ENCODE measurements at regions not wholly inside any gene's neighbourhood (a gene's known extent, or its start where the extent isn't known, plus 50 kb on each side); places are given as distances from the start of the nearest gene placed in this dataset.
"Not testable (repeated sequence)": the region's sequence is repeated elsewhere in the genome, so short reads cannot be mapped to it uniquely, and the experiment has no call there.

GRCh38 chr1:229924639-229925038, 142.4 kb upstream of the GALNT2 start:
- Histone ChIP-seq H3K27me3 (ENCODE audit: insufficient read depth) (no peaks in the 10 kb centered on the region), H3K27ac (ENCODE audit: low read depth in 2 of 2, low read length in 1 of 2) (no peak overlapping the region), H2AFZ (ENCODE audit: low read depth) (no peak overlapping the region), H3F3A (replicated peaks; ENCODE audit: insufficient read depth) (no peaks in the 10 kb centered on the region), H4K20me1 (ENCODE audit: insufficient read depth) (no peaks in the 10 kb centered on the region), H3K4me3 (ENCODE audit: low read depth in 2 of 2, low read length in 1 of 2) (no peak overlapping the region), H3K4me1 (ENCODE audit: control insufficient read depth in 1 of 2, insufficient read depth in 2 of 2, low read depth in 1 of 2, low read length in 1 of 2) (peaks cover 0 to 9% of the 10 kb centered on the region in 2 experiments; a peak in 2 of 4 replicates), H3K9ac (no peak overlapping the region), H3K36me3 (replicated peaks in 1 of 2; ENCODE audit: control insufficient read depth in 1 of 2, insufficient read depth in 2 of 2, low read length in 1 of 2) (no peaks in the 10 kb centered on the region), H3K9me3 (no peaks in the 10 kb centered on the region), H3K9me2 (no peaks in the 10 kb centered on the region), H3K79me2 (ENCODE audit: insufficient read depth) (no peaks in the 10 kb centered on the region), H3K4me2 (no peak overlapping the region)
- CTCF ChIA-PET, result interaction anchor here (1.9 kb wide), 1 partner anchor 385 kb away, joined by 4 read pairs; no protein-coding TSS in a partner anchor
- no peak for DNase-seq
- POLR2A ChIA-PET, result no interaction called here
- WGBS (ENCODE audit: low lambda C conversion rate), result 56% methylated on average over 10 of the region's 10 CpGs
- no peak for TF ChIP-seq POLR2AphosphoS5 (IDR thresholded peaks at IDR 0.05; ENCODE audit: low read depth, low read length)

- no peak for DNase-seq
- no peaks in the 10 kb centered on the region for H3K27me3 ChIP-seq (ENCODE audit: insufficient read depth)
- 58% methylated on average over 7 of the region's 7 CpGs for WGBS (ENCODE audit: low lambda C conversion rate)
- H3K9ac ChIP-seq, result no peak overlapping the region
- TF ChIP-seq FOXM1 (IDR thresholded peaks at IDR 0.05; ENCODE audit: low read depth) (no peak), YY1 (IDR thresholded peaks at IDR 0.05; ENCODE audit: low read depth) (no peak), NFIC (IDR thresholded peaks at IDR 0.05; ENCODE audit: borderline replicate concordance) (no peak), MXI1 (IDR thresholded peaks at IDR 0.05; ENCODE audit: low read depth, low read length) (no peak)
- TF ChIP-seq, protein P1, sequence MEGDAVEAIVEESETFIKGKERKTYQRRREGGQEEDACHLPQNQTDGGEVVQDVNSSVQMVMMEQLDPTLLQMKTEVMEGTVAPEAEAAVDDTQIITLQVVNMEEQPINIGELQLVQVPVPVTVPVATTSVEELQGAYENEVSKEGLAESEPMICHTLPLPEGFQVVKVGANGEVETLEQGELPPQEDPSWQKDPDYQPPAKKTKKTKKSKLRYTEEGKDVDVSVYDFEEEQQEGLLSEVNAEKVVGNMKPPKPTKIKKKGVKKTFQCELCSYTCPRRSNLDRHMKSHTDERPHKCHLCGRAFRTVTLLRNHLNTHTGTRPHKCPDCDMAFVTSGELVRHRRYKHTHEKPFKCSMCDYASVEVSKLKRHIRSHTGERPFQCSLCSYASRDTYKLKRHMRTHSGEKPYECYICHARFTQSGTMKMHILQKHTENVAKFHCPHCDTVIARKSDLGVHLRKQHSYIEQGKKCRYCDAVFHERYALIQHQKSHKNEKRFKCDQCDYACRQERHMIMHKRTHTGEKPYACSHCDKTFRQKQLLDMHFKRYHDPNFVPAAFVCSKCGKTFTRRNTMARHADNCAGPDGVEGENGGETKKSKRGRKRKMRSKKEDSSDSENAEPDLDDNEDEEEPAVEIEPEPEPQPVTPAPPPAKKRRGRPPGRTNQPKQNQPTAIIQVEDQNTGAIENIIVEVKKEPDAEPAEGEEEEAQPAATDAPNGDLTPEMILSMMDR (IDR thresholded peaks at IDR 0.05), result no peak
- no peaks in the 10 kb centered on the region; a peak in 2 of 4 replicates for H3K4me1 ChIP-seq (ENCODE audit: control insufficient read depth in 1 of 2, insufficient read depth in 2 of 2, low read depth in 1 of 2, low read length in 1 of 2)
- H3K9me2 ChIP-seq, result no peaks in the 10 kb centered on the region
- no peaks in the 10 kb centered on the region for H3F3A ChIP-seq (replicated peaks; ENCODE audit: insufficient read depth)
- no peak overlapping the region for H3K4me3 ChIP-seq (ENCODE audit: low read depth in 2 of 2, low read length in 1 of 2)
- no peaks in the 10 kb centered on the region for H3K79me2 ChIP-seq (ENCODE audit: insufficient read depth)
- H3K27ac ChIP-seq (ENCODE audit: low read depth in 2 of 2, low read length in 1 of 2), result no peak overlapping the region
- no peaks in the 10 kb centered on the region for H4K20me1 ChIP-seq (ENCODE audit: insufficient read depth)
- no peak overlapping the region for H3K4me2 ChIP-seq
- H3K36me3 ChIP-seq (replicated peaks in 1 of 2; ENCODE audit: control insufficient read depth in 1 of 2, insufficient read depth in 2 of 2, low read length in 1 of 2), result no peaks in the 10 kb centered on the region
- ChIA-PET POLR2A (no interaction called here), CTCF (no interaction called here)
- no peak overlapping the region for H2AFZ ChIP-seq (ENCODE audit: low read depth)
- no peaks in the 10 kb centered on the region for H3K9me3 ChIP-seq
Observed at GRCh38 chr1:229928767-229929166, 138.3 kb upstream of the GALNT2 start.

DNA sequence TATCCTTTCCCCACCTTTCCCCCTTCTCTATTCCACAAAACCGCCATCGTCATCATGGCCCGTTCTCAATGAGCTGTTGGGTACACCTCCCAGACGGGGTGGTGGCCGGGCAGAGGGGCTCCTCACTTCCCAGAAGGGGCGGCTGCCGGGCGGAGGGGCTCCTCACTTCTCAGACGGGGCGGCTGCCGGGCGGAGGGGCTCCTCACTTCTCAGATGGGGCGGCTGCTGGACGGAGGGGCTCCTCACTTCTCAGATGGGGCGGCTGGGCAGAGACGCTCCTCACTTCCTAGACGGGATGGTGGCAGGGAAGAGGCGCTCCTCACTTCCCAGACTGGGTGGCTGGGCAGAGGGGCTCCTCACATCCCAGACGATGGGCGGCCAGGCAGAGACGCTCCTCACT, 135.3 kb upstream of the GALNT2 start:
- H3K79me2 ChIP-seq (ENCODE audit: insufficient read depth); H2AFZ ChIP-seq (ENCODE audit: low read depth); H3K36me3 ChIP-seq (replicated peaks in 1 of 2; ENCODE audit: control insufficient read depth in 1 of 2, insufficient read depth in 2 of 2, low read length in 1 of 2); H3K27ac ChIP-seq (ENCODE audit: low read depth in 2 of 2, low read length in 1 of 2); CTCF ChIA-PET; H3K9me2 ChIP-seq; H3K9me3 ChIP-seq; H3K4me3 ChIP-seq (ENCODE audit: low read depth in 2 of 2, low read length in 1 of 2); H3K4me2 ChIP-seq; H3K4me1 ChIP-seq (ENCODE audit: control insufficient read depth in 1 of 2, insufficient read depth in 2 of 2, low read depth in 1 of 2, low read length in 1 of 2); H4K20me1 ChIP-seq (ENCODE audit: insufficient read depth); POLR2A ChIA-PET; H3K9ac ChIP-seq; DNase-seq; H3F3A ChIP-seq (replicated peaks; ENCODE audit: insufficient read depth); H3K27me3 ChIP-seq (ENCODE audit: insufficient read depth): not testable (repeated sequence)
- 57% methylated on average over 5 of the region's 21 CpGs for WGBS (ENCODE audit: low lambda C conversion rate)

DNA sequence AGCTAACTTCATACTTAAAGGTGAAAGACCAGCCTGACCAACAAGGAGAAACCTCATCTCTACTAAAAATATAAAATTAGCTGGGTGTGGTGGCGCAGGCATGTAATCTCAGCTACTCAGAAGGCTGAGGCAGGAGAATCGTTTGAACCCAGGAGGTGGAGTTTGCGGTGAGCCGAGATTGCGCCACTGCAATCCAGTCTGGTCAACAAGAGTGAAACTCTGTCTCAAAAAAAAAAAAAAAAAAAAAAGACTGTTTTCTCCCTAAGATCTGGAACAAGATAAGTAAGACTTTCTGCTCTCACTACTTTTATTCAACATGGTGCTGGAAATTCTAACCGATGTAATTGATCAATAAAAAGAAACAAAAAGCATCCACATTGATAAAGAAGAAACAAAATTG, 131.9 kb upstream of the GALNT2 start:
- H3K9me3 ChIP-seq; H3K27me3 ChIP-seq (ENCODE audit: insufficient read depth); H3K4me3 ChIP-seq (ENCODE audit: low read depth in 2 of 2, low read length in 1 of 2); H3K27ac ChIP-seq (ENCODE audit: low read depth in 2 of 2, low read length in 1 of 2); H4K20me1 ChIP-seq (ENCODE audit: insufficient read depth); DNase-seq; H3K36me3 ChIP-seq (replicated peaks in 1 of 2; ENCODE audit: control insufficient read depth in 1 of 2, insufficient read depth in 2 of 2, low read length in 1 of 2); H2AFZ ChIP-seq (ENCODE audit: low read depth); H3K9ac ChIP-seq; H3K4me1 ChIP-seq (ENCODE audit: control insufficient read depth in 1 of 2, insufficient read depth in 2 of 2, low read depth in 1 of 2, low read length in 1 of 2); H3K4me2 ChIP-seq; H3F3A ChIP-seq (replicated peaks; ENCODE audit: insufficient read depth); H3K79me2 ChIP-seq (ENCODE audit: insufficient read depth); H3K9me2 ChIP-seq; POLR2A ChIA-PET: not testable (repeated sequence)
- whole genome bisulfite sequencing (ENCODE audit: low lambda C conversion rate), result 56% methylated on average over 6 of the region's 6 CpGs
- CTCF ChIA-PET, result interaction anchor here (1.2 kb wide), 1 partner anchor 10 kb away, joined by 3 read pairs; no protein-coding TSS in a partner anchor

Measured in SK-N-SH (cell line).